ENCODE measurements at regions not wholly inside any gene's neighbourhood (a gene's known extent, or its start where the extent isn't known, plus 50 kb on each side); places are given as distances from the start of the nearest gene placed in this dataset.

- TF ChIP-seq CTCF (conservative IDR thresholded peaks at IDR 0.05 in 1 of 2, IDR thresholded peaks at IDR 0.05 in 1 of 2; ENCODE audit: extremely low read depth in 1 of 2, insufficient read depth in 1 of 2, low read depth in 1 of 2, low read length in 2 of 2) (no peak), EZH2 (IDR thresholded peaks at IDR 0.05; ENCODE audit: borderline replicate concordance, low read length) (no peak)
Measured at GRCh38 chr5:112012104-112012503, 255.1 kb upstream of the NREP start.
